GM23338 (cell line): ENCODE measurements at regions not wholly inside any gene's neighbourhood (a gene's known extent, or its start where the extent isn't known, plus 50 kb on each side); places are given as distances from the start of the nearest gene placed in this dataset.

Experiments used
- ATAC-seq: fragments of 200-7000 bp; cut with Tn5 transposase; 3 replicates; pipeline ENCODE4 v1.9.1; 2020
- DNase-seq: peaks from one replicate; pipeline ENCODE4 v3.0.0-alpha.2; 2015; ENCODE audit warnings: low spot score
- H2AFZ ChIP-seq: fragments of 200-600 bp; sonication (generic); 2 replicates; pipeline ENCODE4 v1.8.0; 2016; ENCODE audit warnings: antibody characterized with exemption, mild to moderate bottlenecking, moderate library complexity
- H3F3A ChIP-seq: fragments of 200-600 bp; sonication (generic); replicated peaks from 2 replicates; pipeline ENCODE4 v1.8.0; 2017; ENCODE audit warnings: antibody characterized with exemption, mixed run types, low read depth
- H3K27ac ChIP-seq: fragments of 200-600 bp; sonication (generic); 2 replicates; pipeline ENCODE4 v1.6.1; 2016; ENCODE audit warnings: low read depth
- H3K27me3 ChIP-seq: fragments of 200-600 bp; sonication (generic); 2 replicates; pipeline ENCODE4 v1.8.0; 2016; ENCODE audit warnings: mild to moderate bottlenecking, mixed run types, moderate library complexity; ENCODE audit not compliant: insufficient read depth
- H3K36me3 ChIP-seq: fragments of 200-600 bp; sonication (generic); 2 replicates; pipeline ENCODE4 v1.8.0; 2016; ENCODE audit warnings: mild to moderate bottlenecking; ENCODE audit not compliant: insufficient read depth
- H3K4me1 ChIP-seq: fragments of 200-600 bp; sonication (generic); 2 replicates; pipeline ENCODE4 v1.8.0; 2016; ENCODE audit warnings: mild to moderate bottlenecking, moderate library complexity; ENCODE audit not compliant: insufficient read depth
- H3K4me2 ChIP-seq: fragments of 200-600 bp; sonication (generic); 2 replicates; pipeline ENCODE4 v1.7.1; 2017; ENCODE audit warnings: mixed run types
- H3K4me3 ChIP-seq: fragments of 200-600 bp; sonication (generic); 2 replicates; pipeline ENCODE4 v1.6.1; 2016; ENCODE audit warnings: mixed run types
- H3K79me2 ChIP-seq: fragments of 200-600 bp; sonication (generic); replicated peaks from 2 replicates; pipeline ENCODE4 v1.8.0; 2017; ENCODE audit warnings: mild to moderate bottlenecking; ENCODE audit not compliant: insufficient read depth
- H3K9me2 ChIP-seq: fragments of 200-600 bp; sonication (generic); 2 replicates; pipeline ENCODE4 v1.8.0; 2017; ENCODE audit not compliant: insufficient read depth
- H4K20me1 ChIP-seq: fragments of 200-600 bp; sonication (generic); replicated peaks from 2 replicates; pipeline ENCODE4 v1.8.0; 2017; ENCODE audit warnings: mild to moderate bottlenecking; ENCODE audit not compliant: insufficient read depth
- H3K27ac Mint-ChIP-seq: 2 replicates; pipeline ENCODE4 v1.8.0; 2020; ENCODE audit warnings: inconsistent platforms, mild to moderate bottlenecking, moderate library complexity, mixed read lengths
- H3K27me3 Mint-ChIP-seq: 3 replicates; pipeline ENCODE4 v1.8.0; 2022; ENCODE audit warnings: low read depth, mild to moderate bottlenecking, moderate library complexity, mixed read lengths, inconsistent platforms; ENCODE audit not compliant: insufficient read depth, poor library complexity
- H3K36me3 Mint-ChIP-seq: 3 replicates; pipeline ENCODE4 v1.8.0; 2021; ENCODE audit warnings: low read depth, mild to moderate bottlenecking, inconsistent platforms, moderate library complexity, mixed read lengths
- H3K4me1 Mint-ChIP-seq: 3 replicates; pipeline ENCODE4 v1.8.0; 2020; ENCODE audit warnings: mild to moderate bottlenecking, inconsistent platforms, mixed read lengths
- H3K4me3 Mint-ChIP-seq: 3 replicates; pipeline ENCODE4 v1.8.0; 2021; ENCODE audit warnings: moderate library complexity, mild to moderate bottlenecking, inconsistent platforms, mixed read lengths
- H3K9me3 Mint-ChIP-seq: 3 replicates; pipeline ENCODE4 v1.8.0; 2020; ENCODE audit warnings: moderate library complexity, mild to moderate bottlenecking, inconsistent platforms, mixed read lengths
- EZH2 ChIP-seq: fragments of 200-600 bp; sonication (generic); IDR thresholded peaks from one replicate; pipeline ENCODE4 v1.8.0; 2017; ENCODE audit warnings: antibody characterized with exemption, mild to moderate bottlenecking, low read depth; ENCODE audit not compliant: unreplicated experiment
- EZH2phosphoT487 ChIP-seq: fragments of 200-600 bp; sonication (generic); IDR thresholded peaks from one replicate; pipeline ENCODE4 v1.8.1; 2018; ENCODE audit warnings: antibody characterized with exemption; ENCODE audit not compliant: unreplicated experiment
- JUNB ChIP-seq: IDR thresholded peaks from one replicate; pipeline ENCODE4 v1.6.1; 2016; ENCODE audit warnings: antibody characterized with exemption; ENCODE audit not compliant: unreplicated experiment
- POLR2AphosphoS5 ChIP-seq: IDR thresholded peaks from 2 replicates; pipeline ENCODE4 v1.6.1; 2016; ENCODE audit warnings: antibody characterized with exemption, low read depth
- STAT1 ChIP-seq: IDR thresholded peaks from one replicate; pipeline ENCODE4 v1.6.1; 2016; ENCODE audit warnings: antibody characterized with exemption; ENCODE audit not compliant: unreplicated experiment
- ZNF331 ChIP-seq: fragments of 250-450 bp; sonication (Bioruptor Pico); IDR thresholded peaks from 2 replicates; pipeline ENCODE4 v1.5.0; 2020; ENCODE audit warnings: low read depth, mild to moderate bottlenecking, moderate library complexity
- TF ChIP-seq, protein P1 (sequence below), 2 experiments: fragments of 200-600 bp in 1 of 2; sonication (generic) in 1 of 2; conservative IDR thresholded peaks; 2 replicates each; pipeline versions ENCODE4 v1.5.1 to v1.6.1; 2016 to 2017; ENCODE audit warnings: antibody characterized with exemption in 2 of 2, low read depth in 2 of 2, mild to moderate bottlenecking in 2 of 2, moderate library complexity in 1 of 2
- TF ChIP-seq, protein P2 (sequence below): fragments of 250-450 bp; sonication (Bioruptor Pico); IDR thresholded peaks from 2 replicates; pipeline ENCODE4 v1.5.0; 2020; ENCODE audit warnings: mild to moderate bottlenecking, moderate library complexity
- TF ChIP-seq, protein P3 (sequence below): IDR thresholded peaks from 2 replicates; pipeline ENCODE4 v1.6.1; 2016; ENCODE audit warnings: antibody characterized with exemption

DNA sequence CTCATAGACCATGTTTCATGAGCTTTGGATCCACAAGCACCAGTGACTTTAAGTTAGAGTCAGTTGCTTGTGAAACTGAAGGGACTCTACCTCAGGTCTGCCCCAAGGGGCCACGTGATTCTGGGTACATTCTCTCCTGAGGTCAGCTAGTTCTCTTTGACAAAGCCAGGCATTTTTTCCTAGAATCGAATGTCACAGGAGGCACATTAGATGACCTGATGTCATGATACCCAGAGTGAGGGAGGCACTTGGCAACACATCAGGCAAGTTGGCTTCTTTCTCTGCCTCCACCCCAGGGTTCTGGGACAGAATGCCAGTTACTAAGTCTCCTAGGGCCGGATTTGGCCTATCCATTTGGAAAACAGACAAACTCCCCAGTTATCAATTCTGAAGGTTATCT is 93.0 kb downstream of the APIP start:
- no peaks in the 10 kb centered on the region for H3K27me3 ChIP-seq
- H3F3A ChIP-seq: no peaks in the 10 kb centered on the region
- no peaks in the 10 kb centered on the region for H3K79me2 ChIP-seq
- TF ChIP-seq, protein P1, sequence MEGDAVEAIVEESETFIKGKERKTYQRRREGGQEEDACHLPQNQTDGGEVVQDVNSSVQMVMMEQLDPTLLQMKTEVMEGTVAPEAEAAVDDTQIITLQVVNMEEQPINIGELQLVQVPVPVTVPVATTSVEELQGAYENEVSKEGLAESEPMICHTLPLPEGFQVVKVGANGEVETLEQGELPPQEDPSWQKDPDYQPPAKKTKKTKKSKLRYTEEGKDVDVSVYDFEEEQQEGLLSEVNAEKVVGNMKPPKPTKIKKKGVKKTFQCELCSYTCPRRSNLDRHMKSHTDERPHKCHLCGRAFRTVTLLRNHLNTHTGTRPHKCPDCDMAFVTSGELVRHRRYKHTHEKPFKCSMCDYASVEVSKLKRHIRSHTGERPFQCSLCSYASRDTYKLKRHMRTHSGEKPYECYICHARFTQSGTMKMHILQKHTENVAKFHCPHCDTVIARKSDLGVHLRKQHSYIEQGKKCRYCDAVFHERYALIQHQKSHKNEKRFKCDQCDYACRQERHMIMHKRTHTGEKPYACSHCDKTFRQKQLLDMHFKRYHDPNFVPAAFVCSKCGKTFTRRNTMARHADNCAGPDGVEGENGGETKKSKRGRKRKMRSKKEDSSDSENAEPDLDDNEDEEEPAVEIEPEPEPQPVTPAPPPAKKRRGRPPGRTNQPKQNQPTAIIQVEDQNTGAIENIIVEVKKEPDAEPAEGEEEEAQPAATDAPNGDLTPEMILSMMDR (conservative IDR thresholded peaks at IDR 0.05; ENCODE audit: low read depth in 2 of 2): no peak
- no peak for TF ChIP-seq STAT1
- H3K4me1 Mint-ChIP-seq: peaks cover 3% of the 10 kb centered on the region; the same call in 1 of the 3 replicates
- H3K27me3 Mint-ChIP-seq: peaks cover 2% of the 10 kb centered on the region
- no peak overlapping the region for H3K27ac ChIP-seq
- H3K36me3 Mint-ChIP-seq: peaks cover 7% of the 10 kb centered on the region; the same call in 2 of the 3 replicates
- no peak for DNase-seq
- H3K9me3 Mint-ChIP-seq: peaks cover 15% of the 10 kb centered on the region
- no peak for ATAC-seq
- no peaks in the 10 kb centered on the region for H4K20me1 ChIP-seq
- H3K4me3 ChIP-seq: no peak overlapping the region
- H3K4me2 ChIP-seq: no peak overlapping the region
- no peak overlapping the region for H2AFZ ChIP-seq
- H3K4me1 ChIP-seq: no peaks in the 10 kb centered on the region
- H3K36me3 ChIP-seq: no peaks in the 10 kb centered on the region
- no peak overlapping the region for H3K4me3 Mint-ChIP-seq
- no peak overlapping the region for H3K27ac Mint-ChIP-seq
- H3K9me2 ChIP-seq: 0 out of 2 replicates have a peak, but pooled peaks cover 7% of the 10 kb centered on the region

DNA sequence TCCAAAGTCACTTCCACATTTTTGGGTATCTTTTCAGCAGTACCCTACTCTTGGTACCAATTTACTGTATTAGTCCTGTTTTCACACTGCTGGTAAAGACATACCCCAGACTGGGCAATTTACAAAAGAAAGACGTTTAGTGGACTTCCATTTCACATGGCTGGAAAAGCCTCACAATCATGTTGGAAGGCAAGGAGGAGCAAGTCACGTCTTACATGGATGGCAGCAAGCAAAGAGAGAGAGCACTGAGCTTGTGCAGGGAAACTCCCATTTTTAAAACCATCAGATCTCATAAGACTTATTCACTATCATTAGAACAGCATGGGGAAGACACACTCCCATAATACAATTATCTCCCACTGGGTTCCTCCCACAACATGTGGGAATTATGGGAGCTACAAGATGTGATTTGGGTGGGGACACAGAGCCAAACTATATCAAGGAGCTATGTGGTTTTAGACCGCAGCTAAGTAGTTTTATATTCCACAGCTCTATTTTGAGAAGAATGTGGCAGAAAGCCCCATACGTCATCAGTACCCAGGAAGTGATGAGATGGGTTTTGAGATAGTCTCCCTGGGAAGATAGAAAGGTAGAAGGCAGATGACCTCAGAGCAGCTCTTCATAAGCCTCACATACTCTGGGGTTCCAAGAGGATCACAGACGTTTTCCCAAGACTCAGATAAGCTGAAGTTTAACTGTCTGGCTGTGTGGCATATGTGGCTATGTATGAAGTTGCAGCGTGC is 96.3 kb downstream of the APIP start:
- Histone ChIP-seq H2AFZ (no peak overlapping the region), H3K9me2 (peaks cover 11% of the 10 kb centered on the region; the same call in 1 of the 2 replicates), H3F3A (no peaks in the 10 kb centered on the region), H3K79me2 (no peaks in the 10 kb centered on the region), H3K36me3 (no peaks in the 10 kb centered on the region), H3K4me1 (no peaks in the 10 kb centered on the region), H3K27ac (no peak overlapping the region), H3K27me3 (no peaks in the 10 kb centered on the region), H4K20me1 (no peaks in the 10 kb centered on the region), H3K4me3 (no peak overlapping the region), H3K4me2 (no peak overlapping the region)
- Mint-ChIP-seq H3K9me3 (peaks cover 27% of the 10 kb centered on the region), H3K27me3 (peaks cover 2% of the 10 kb centered on the region), H3K4me3 (no peak overlapping the region), H3K36me3 (peaks cover 16% of the 10 kb centered on the region; the same call in 2 of the 3 replicates), H3K27ac (no peak overlapping the region), H3K4me1 (no peaks in the 10 kb centered on the region)
- ATAC-seq (no peak), DNase-seq (no peak)
- TF ChIP-seq EZH2: no peak
- TF ChIP-seq JUNB: no peak
- TF ChIP-seq POLR2AphosphoS5: no peak
- TF ChIP-seq, protein P1 (conservative IDR thresholded peaks at IDR 0.05; ENCODE audit: low read depth in 2 of 2): no peak
- no peak for TF ChIP-seq ZNF331 (CRISPR knock-in tag)
- TF ChIP-seq, protein P2, sequence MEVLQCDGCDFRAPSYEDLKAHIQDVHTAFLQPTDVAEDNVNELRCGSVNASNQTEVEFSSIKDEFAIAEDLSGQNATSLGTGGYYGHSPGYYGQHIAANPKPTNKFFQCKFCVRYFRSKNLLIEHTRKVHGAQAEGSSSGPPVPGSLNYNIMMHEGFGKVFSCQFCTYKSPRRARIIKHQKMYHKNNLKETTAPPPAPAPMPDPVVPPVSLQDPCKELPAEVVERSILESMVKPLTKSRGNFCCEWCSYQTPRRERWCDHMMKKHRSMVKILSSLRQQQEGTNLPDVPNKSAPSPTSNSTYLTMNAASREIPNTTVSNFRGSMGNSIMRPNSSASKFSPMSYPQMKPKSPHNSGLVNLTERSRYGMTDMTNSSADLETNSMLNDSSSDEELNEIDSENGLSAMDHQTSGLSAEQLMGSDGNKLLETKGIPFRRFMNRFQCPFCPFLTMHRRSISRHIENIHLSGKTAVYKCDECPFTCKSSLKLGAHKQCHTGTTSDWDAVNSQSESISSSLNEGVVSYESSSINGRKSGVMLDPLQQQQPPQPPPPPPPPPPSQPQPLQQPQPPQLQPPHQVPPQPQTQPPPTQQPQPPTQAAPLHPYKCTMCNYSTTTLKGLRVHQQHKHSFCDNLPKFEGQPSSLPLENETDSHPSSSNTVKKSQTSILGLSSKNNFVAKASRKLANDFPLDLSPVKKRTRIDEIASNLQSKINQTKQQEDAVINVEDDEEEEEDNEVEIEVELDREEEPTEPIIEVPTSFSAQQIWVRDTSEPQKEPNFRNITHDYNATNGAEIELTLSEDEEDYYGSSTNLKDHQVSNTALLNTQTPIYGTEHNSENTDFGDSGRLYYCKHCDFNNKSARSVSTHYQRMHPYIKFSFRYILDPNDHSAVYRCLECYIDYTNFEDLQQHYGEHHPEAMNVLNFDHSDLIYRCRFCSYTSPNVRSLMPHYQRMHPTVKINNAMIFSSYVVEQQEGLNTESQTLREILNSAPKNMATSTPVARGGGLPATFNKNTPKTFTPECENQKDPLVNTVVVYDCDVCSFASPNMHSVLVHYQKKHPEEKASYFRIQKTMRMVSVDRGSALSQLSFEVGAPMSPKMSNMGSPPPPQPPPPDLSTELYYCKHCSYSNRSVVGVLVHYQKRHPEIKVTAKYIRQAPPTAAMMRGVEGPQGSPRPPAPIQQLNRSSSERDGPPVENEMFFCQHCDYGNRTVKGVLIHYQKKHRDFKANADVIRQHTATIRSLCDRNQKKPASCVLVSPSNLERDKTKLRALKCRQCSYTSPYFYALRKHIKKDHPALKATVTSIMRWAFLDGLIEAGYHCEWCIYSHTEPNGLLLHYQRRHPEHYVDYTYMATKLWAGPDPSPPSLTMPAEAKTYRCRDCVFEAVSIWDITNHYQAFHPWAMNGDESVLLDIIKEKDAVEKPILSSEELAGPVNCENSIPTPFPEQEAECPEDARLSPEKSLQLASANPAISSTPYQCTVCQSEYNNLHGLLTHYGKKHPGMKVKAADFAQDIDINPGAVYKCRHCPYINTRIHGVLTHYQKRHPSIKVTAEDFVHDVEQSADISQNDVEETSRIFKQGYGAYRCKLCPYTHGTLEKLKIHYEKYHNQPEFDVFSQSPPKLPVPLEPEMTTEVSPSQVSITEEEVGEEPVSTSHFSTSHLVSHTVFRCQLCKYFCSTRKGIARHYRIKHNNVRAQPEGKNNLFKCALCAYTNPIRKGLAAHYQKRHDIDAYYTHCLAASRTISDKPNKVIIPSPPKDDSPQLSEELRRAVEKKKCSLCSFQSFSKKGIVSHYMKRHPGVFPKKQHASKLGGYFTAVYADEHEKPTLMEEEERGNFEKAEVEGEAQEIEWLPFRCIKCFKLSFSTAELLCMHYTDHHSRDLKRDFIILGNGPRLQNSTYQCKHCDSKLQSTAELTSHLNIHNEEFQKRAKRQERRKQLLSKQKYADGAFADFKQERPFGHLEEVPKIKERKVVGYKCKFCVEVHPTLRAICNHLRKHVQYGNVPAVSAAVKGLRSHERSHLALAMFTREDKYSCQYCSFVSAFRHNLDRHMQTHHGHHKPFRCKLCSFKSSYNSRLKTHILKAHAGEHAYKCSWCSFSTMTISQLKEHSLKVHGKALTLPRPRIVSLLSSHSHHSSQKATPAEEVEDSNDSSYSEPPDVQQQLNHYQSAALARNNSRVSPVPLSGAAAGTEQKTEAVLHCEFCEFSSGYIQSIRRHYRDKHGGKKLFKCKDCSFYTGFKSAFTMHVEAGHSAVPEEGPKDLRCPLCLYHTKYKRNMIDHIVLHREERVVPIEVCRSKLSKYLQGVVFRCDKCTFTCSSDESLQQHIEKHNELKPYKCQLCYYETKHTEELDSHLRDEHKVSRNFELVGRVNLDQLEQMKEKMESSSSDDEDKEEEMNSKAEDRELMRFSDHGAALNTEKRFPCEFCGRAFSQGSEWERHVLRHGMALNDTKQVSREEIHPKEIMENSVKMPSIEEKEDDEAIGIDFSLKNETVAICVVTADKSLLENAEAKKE: no peak
- TF ChIP-seq, protein P3, sequence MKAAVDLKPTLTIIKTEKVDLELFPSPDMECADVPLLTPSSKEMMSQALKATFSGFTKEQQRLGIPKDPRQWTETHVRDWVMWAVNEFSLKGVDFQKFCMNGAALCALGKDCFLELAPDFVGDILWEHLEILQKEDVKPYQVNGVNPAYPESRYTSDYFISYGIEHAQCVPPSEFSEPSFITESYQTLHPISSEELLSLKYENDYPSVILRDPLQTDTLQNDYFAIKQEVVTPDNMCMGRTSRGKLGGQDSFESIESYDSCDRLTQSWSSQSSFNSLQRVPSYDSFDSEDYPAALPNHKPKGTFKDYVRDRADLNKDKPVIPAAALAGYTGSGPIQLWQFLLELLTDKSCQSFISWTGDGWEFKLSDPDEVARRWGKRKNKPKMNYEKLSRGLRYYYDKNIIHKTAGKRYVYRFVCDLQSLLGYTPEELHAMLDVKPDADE: no peak
- TF ChIP-seq STAT1: no peak
- no peak for TF ChIP-seq EZH2phosphoT487
